ENCODE measurements at regions not wholly inside any gene's neighbourhood (a gene's known extent, or its start where the extent isn't known, plus 50 kb on each side); places are given as distances from the start of the nearest gene placed in this dataset.
"Not testable (repeated sequence)": the region's sequence is repeated elsewhere in the genome, so short reads cannot be mapped to it uniquely, and the experiment has no call there.

DNA sequence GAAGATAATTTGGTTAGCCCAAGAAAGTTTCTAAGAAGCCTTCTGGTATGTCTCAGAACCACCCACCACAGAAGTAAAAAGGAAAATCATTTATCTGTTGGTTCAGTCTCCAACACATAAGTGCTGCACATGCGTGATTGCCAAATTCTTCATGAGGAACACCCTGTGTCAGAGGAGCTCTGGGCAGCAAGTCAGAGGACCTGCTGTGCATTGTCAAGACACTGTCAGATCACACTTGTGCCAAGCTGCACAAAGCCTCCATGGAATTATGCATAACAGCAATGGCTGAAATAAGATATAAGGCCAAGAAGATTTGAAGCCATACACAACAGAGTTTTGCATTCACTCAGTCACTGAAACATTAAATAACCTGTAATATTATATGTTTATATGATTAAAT is 1304.7 kb upstream of the FLRT2 start:
- intact Hi-C loops (cut with micrococcal nuclease) = no loop called here

DNA sequence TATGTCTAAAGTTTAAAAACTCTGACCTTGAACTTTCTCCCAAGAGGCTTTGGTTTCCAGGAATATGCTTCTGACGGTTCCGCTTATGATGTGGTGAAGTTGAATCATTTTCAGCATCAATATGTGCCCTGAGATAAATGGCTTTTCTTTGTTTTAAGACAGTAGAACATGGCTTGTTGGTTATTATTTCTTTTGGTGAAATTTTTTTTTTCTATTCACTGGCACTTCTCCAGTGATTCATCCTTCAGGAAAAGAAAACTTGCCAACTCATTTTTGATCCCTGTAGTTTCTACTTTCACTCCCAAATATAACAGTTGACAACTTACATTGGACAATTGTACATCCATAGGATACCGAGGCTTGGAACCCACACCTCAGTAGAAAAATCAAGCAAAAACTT is 1301.2 kb upstream of the FLRT2 start:
- intact Hi-C loops (cut with micrococcal nuclease) = no loop called here

DNA sequence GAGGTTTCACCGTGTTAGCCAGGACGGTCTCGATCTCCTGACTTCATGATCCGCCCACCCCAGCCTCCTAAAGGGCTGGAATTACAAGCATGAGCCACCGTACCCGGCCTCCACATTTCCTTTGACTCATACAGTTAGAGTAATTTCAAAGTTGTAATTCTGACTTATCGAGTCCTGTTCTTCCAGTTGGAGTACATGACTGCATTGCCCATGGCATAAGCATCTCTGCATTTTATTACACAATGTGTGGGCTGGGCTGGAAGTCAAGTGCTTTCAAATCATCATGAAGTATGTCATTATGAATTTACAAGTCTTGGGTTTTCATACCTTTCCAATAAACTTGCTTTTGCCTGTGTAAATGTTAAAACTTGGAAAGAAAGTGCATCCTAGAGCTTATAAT is 1295.7 kb upstream of the FLRT2 start:
- intact Hi-C loops (cut with micrococcal nuclease) = no loop called here

DNA sequence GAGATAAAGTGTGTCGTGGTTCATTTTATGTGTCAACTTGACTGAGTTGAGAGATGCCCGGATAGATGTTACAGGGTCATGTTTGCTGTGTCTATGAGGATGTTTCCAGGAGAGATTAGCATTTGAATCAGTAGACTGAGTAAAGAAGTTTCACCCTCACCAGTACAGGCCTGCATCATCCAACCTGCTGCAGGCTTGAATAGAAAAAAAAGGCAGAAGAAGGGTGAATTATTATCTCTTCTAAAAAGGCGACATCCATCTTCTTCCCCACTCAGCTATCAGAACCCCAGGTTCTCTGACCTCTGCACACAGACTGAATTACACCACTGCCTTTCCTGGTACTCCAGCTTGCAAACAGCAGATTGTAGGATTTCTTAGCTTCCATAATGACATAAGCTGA is 1293.7 kb upstream of the FLRT2 start:
- intact Hi-C loops (cut with micrococcal nuclease) = no loop called here

DNA sequence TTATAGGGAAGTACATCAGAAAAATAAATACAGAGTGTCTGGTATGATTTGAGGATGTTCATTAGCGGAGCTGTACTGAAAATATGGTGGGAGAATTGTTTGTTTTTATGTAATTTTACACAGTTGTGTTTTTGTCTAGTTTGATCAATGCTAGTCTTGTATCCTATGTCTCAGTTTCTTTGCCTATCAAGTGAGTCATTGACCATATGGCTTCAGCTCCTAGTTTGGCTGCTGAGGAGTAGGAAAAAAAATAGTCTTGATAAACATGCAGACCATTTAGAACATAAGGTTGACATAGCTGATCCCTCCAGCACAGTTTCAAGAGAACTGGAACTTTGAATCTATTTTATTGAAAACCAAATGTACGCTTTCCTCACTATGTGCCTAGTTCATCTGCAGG is 1292.1 kb upstream of the FLRT2 start:
- intact Hi-C loops (cut with micrococcal nuclease) = no loop called here

DNA sequence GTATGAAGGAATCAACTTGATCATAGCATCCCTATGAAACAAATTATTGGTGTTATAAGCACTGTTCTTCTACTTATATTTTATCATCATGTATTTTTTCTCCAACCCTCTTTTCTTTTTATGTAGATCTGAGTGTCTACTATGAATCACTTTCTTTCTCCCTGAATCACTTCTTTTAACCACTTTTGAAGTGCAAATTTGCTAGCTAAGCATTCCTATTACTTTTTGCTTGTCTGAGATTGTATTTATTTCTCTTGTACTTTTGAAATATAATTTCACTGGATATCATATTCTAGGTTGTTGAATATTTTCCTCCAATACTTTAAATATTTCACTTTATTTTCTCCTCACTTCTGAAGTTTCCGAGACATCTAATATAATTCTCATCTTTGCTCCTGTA is 1282.3 kb upstream of the FLRT2 start:
- intact Hi-C loops (cut with micrococcal nuclease) = no loop called here

DNA sequence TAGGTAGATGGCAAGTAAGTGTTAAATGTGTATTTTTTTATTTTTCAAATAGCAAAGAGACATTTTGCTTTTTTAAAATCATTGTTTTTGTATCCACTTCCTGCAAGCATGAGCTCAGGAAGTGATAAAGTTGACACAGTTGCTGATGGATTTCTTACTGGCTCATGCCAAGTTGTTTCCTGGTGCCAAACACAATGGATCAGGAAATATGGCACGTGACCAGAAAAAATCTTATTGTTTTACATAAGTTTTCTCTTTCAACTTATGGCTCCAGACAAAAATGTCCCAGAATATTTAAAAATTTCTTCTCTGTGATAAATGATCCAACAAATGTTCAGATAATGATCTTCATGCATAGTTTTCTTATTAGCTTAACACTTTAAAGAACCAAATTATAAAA is 1279.1 kb upstream of the FLRT2 start:
- intact Hi-C loops (cut with micrococcal nuclease) = no loop called here

DNA sequence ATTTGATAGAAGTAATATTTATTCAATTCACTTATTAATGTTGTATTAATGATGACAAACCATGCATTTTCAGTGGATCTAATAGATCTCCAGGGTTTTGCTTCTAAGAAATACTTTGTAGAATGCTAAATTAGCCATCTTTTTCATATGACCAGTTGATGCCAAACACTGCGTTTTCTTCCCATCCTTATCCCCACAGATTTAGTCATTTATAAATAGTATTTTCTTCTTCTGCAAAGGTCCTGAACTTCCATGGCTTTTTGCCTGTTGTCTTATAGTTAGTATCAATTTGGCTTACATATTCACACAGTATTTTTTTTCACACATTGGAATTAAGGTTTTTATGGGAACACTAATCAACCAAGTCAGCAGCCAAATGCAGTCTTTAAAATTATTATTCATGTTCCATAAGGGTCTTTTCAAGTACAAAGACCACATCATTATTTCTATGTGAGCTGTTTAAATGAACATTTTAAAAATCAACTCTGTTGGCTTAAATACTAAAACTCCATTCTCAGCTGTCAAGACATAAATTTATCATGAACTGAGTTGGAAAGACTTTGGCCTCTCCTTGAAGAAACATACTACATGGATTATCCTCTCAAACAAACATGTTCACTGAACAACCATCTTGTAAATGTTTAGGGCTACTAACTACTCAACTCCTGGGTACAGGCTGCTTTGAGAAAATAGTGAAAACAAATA is 1278.4 kb upstream of the FLRT2 start:
- intact Hi-C loops (cut with micrococcal nuclease) = no loop called here

DNA sequence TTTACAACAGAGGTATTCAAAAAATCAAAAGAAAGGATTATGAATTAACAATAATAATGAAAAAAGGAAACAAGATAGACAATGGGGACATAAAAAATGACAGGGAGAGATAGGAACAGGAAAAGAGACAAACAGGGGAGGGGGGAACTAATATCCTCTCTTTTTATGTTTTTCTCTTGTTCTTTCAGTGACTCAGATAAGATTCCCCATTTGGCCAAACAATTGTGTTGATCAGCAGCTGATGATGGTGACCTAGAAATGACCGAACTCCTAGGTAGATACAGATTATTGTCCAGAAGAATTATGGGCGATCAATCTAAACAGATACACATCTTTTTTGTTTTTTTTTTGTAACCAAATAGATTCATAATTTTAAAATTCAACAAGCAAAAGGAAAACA is 1277.2 kb upstream of the FLRT2 start:
- intact Hi-C loops (cut with micrococcal nuclease) = no loop called here

DNA sequence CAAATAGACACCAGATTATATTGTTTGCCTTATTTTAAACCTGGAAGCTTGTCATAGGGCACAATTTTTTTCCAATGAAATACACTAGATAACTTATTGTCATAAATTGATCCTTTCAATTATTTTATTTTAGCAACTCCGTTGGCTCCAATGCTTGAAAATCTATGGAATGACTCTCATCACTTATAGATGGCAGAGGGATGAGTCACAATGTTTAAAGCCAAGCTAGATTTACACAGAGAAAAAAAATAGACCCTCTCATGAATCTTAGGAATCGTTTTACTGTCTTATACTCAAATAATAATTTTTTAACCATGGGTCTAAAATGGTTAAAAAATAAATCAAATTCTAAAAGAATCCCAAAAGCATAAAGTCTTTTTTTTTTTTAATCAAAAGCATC is 1276.6 kb upstream of the FLRT2 start:
- intact Hi-C loops (cut with micrococcal nuclease) = no loop called here

DNA sequence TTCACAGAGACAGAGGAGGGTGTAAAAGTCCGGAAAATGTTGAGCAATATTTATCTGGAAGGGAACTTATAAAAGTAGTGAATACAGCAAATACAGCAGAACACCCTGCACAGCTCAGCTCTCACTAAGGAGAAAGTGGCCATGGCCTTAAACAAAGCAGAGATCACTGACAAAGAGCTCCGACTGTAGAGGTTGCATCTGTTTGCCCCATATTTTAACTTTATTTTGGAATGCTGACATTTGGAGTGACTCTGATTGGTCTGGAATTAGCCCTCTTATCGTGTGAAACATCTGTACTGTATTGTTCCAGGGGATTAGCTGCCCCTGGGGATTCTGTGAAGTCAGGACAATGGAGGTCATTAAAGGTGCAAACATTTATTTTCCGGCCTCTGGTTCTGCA is 1275.7 kb upstream of the FLRT2 start:
- intact Hi-C loops (cut with micrococcal nuclease) = no loop called here

DNA sequence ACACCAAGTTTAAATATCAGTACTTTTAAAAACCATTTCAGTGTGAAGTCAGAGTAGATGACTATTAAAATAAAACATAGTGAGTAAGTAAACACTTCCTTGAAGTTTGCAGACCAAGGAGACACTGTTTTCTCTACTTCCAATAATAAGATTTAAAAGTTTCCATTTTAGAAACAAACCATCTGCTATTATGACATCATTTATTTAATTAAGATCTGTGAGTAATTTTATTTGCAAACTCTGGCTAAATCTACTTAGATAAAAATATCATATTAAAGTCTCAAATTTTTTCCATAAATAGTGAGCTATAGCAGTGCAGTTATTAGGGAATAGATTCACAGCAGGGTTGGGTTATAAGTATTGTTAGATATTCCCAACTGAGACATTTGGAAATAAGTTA is 1267.0 kb upstream of the FLRT2 start:
- intact Hi-C loops (cut with micrococcal nuclease) = no loop called here

DNA sequence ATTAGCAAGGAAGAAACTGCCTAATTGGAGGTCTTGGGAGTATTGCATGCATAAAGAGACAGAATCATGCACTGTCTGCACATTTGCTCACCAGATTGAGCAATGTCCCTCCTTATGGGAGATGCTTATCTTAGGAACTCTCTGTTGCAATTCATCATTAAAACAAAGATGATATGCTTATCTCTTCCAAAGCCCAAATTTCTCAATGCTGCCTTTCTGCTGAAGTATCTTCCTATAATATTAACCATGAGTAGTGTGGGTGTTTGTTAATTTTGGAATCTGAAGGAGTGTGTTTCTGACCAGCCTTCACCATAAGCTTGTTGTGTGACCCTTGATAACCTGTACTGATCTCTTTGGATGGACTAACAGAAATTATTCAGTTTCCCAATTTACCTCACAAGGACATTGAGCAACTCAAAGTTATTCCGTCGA is 1257.6 kb upstream of the FLRT2 start:
- intact Hi-C loops (cut with micrococcal nuclease) = no loop called here

DNA sequence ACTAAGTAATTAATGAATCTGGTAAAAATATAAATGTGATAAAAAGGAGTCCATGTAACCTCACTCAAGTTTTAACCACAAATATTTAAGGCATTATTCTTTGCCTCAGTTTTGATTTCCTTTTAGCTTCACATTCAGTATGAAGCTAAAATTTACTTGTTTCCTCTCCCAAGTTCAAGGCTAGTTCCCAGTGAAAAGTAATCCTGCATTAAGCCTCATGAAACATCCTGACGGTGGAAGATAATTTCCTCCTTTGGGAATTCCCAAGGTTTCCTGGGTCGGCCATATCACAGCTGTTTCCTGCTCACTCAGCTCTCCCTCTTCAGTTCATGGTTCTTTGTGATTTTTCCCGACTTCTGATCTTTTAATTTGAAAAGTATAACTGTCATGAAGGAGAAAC is 1256.8 kb upstream of the FLRT2 start:
- intact Hi-C loops (cut with micrococcal nuclease) = no loop called here

DNA sequence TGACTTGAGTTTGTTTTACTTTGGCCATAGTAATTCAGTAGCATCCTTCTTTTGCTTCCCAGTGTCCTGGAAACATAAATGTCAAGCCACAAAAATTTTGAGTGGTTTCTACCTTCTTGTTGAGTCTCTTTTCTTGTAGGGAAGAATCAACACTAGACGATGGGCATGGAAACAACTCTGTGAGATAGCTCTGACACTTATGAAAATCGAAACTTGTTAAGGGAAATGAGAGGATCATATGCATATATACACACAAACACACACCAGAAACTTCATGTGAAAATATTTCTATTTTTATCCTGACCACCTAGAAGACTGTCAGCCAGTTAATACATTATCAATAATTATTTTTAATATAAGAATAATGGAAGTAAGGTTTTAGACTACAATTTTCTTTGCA is 1247.3 kb upstream of the FLRT2 start:
- intact Hi-C loops (cut with micrococcal nuclease) = loop anchor here (2.0 kb wide), 1 partner anchor 64 kb away; no protein-coding TSS in a partner anchor

DNA sequence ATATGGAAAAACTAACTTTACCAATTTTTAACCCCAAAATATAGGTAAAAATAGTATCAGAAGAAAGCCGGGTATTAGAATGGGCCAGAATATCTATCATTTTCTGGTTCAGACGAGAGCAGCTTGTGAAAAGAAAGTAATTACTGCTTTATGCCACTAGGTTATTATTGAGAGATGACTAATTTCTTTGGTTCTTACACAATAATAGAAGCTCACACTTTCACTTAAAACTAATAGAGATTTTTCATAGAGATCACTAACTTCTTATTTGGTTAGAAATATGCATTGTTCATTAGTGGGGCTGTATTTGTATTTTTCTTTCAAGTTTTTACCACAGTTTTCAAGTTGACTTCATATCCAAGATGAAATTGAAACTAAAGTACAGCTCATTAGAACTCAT is 1241.2 kb upstream of the FLRT2 start:
- intact Hi-C loops (cut with micrococcal nuclease) = no loop called here

DNA sequence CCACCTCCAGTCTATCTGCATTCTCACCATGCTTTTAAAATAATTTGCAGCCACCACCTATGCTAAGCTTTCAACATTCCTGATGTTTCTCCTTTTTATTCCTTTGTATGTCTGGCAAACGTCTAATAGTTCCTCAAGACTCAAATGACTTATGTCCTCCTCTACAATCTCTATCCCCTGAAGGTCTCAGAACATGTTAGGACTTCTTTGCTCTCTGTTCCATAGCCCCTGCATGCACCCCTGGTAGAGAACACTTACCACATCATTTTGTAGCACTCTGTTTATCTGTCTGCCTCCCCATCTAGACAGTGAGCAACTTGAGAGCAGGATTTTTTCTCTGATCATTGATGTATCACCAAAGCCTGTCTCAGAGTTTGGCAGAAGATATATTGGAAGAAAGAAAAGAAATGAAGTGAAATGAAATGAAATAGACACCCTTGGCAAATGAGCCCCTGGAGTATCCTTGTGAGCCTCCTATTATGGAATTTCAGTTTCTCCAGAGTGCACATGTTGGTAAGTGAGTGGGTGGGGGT is 1231.2 kb upstream of the FLRT2 start:
- intact Hi-C loops (cut with micrococcal nuclease) = no loop called here

DNA sequence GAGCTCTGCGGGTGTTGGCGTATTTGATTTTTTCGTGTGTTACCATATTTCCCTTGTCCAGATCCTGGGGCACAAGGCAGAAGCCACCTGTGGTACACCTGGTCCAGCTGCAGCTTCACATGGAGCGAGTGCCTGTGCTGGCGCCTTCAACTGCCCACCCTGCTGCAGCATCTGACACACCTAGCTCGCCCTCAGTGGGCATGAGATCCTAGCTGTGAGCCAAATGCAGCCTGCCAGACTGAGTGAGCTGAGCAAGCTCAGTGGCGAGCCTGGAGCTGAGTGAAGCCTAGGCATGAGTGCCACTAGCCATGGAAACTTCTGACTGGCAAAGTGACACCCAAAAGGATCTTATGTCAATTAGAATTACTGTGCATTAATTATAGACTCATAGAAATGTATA is 1226.8 kb upstream of the FLRT2 start:
- intact Hi-C loops (cut with micrococcal nuclease) = no loop called here

DNA sequence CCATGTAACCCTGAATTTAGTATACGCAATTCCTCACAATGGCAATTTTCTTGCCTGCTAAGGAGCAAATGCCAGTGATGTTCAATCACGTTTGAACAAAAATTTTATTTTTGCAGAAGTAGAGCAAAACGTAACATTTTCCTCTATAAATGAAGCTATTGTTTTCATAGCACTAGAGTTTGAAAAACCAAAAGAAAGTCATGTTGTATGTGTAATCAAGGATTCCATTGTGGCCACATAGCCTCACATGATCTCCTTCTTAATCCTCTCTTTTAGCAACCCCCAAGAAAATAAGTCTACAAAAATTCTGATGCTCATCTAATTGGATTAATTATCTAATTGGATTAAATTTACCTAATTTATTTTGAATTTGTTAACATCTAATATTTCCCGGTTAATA is 1217.4 kb upstream of the FLRT2 start:
- intact Hi-C loops (cut with micrococcal nuclease) = no loop called here

DNA sequence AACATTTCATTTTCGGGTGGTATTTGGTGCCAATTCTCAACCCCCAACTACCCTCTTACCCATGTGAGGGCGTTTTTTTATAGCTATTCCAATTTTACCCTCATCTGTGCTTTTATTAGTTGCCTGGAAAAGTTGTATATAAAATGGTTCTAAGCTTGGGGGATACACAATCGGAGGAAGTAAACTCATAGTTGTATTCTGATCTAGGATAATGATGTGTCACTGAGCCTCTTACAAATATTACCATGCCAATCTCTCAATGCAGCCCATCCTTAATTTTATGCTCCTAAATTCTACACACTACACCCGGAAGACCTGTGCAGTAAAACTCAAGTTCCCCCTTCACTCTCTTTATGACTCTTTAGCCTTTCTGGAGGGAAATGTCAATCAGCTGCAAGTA is 1206.5 kb upstream of the FLRT2 start:
- intact Hi-C loops (cut with micrococcal nuclease) = no loop called here

DNA sequence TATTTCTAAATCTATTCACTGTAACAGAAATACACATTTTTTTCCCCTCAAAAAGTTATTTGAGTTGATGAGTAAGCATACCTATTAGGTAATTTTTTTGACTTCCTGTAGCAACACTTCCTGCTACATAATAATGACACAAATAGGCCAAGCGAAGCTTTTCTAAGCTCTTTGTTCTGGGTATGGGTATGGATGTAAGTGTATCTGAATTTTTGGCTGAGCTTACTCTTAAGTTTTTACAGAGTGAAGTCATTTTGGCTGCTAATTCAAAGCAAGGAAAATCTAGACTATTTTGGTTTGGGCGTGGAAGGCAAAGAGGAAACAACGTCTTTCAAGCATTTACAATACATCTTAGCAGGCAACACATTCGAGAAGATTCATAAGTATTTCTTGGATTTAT is 1206.0 kb upstream of the FLRT2 start:
- intact Hi-C loops (cut with micrococcal nuclease) = no loop called here

DNA sequence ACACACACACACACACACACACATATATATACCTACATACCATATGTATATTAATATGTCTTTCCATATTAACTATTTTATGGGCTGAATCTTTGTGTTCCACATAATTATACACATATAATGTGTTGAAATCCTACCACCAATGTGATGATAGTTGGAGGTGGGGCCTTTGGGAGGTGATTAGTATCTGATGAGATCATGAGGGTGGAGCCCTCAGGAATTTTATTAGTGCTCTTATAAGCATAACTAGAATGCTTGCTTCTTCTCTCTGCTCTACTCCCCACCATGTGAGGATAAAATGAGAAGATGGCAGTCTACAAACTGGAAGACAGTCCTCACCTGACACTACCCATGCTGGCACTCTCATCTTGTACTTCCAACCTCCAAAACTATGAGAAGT is 1193.5 kb upstream of the FLRT2 start:
- intact Hi-C loops (cut with micrococcal nuclease) = no loop called here

DNA sequence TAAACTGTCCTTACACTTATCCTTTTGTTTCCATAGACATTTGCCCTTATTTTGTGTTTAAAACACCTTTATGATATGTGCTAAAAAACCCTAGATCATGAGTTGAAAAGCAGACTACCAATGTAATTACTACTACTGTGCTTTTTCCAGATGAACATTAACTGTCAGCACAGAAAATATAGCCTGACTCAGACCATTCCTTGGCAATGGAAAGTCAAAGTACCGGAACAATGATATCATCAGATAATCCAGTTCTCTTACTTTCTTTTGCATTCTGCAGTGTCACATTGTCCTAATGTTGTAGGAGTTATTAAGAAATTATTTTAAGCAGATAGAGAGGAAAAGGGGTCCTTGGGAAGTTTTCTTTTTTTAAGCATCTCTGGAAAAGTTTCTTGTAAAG is 1189.0 kb upstream of the FLRT2 start:
- intact Hi-C loops (cut with micrococcal nuclease) = no loop called here

DNA sequence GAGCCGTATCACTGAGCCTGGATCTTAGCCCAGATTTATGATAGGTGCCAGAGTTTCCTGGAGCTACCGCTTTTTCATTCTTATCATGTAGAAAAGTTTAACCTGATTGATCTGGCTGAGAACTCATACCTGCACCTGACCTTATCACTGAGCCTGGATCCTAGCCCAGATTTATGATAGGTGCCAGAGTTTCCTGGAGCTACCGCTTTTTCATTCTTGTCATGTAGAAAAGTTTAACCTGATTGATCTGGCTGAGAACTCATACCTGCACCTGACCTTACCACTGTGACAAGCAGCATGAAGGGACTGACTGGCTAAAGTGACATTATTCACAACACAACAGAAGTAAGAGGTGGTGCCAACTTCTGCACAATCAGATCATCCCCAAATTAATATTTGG is 1188.1 kb upstream of the FLRT2 start:
- intact Hi-C loops (cut with micrococcal nuclease) = not testable (repeated sequence)

Measured in T-helper 2 cell treated with Interferon-gamma antibody and Interleukin-4, amounts not matched to agents 100 ng/mL and 5 ng/mL, for 36 hours (primary cell).